GM13977 (cell line): ENCODE measurements at regions not wholly inside any gene's neighbourhood (a gene's known extent, or its start where the extent isn't known, plus 50 kb on each side); places are given as distances from the start of the nearest gene placed in this dataset.
"Not testable (repeated sequence)": the region's sequence is repeated elsewhere in the genome, so short reads cannot be mapped to it uniquely, and the experiment has no call there.

Source experiments
- DNase-seq: peaks from one replicate; pipeline ENCODE4 v3.0.0; 2012; ENCODE audit warnings: low spot score
- in situ Hi-C: fragments of 300-500 bp; cut with MboI; formaldehyde crosslinking; loops from one replicate; pipeline ENCODE4 v1.12.0; 2022; ENCODE audit warnings: low sequenced_read_pairs, low pct_unique_long_range_greater_than_20kb, mixed read lengths, inconsistent platforms; ENCODE audit not compliant: unreplicated experiment
- TF ChIP-seq, protein P1 (sequence below): IDR thresholded peaks from 2 replicates; pipeline ENCODE4 v1.5.1; 2012; ENCODE audit warnings: mild to moderate bottlenecking, control low read depth; ENCODE audit not compliant: insufficient read depth; ENCODE audit errors: extremely low read depth, missing control alignments

- TF ChIP-seq, protein P1, sequence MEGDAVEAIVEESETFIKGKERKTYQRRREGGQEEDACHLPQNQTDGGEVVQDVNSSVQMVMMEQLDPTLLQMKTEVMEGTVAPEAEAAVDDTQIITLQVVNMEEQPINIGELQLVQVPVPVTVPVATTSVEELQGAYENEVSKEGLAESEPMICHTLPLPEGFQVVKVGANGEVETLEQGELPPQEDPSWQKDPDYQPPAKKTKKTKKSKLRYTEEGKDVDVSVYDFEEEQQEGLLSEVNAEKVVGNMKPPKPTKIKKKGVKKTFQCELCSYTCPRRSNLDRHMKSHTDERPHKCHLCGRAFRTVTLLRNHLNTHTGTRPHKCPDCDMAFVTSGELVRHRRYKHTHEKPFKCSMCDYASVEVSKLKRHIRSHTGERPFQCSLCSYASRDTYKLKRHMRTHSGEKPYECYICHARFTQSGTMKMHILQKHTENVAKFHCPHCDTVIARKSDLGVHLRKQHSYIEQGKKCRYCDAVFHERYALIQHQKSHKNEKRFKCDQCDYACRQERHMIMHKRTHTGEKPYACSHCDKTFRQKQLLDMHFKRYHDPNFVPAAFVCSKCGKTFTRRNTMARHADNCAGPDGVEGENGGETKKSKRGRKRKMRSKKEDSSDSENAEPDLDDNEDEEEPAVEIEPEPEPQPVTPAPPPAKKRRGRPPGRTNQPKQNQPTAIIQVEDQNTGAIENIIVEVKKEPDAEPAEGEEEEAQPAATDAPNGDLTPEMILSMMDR = no peak
- in situ Hi-C loops = no loop called here
- no peak for DNase-seq
These were observed 68.2 kb upstream of the STC2 start for GRCh38 chr5:173396311-173396993.

- in situ Hi-C loops = no loop called here
- no peak for DNase-seq
- TF ChIP-seq, protein P1 = no peak
These were observed 67.7 kb upstream of the STC2 start for GRCh38 chr5:173395933-173396308.

DNA sequence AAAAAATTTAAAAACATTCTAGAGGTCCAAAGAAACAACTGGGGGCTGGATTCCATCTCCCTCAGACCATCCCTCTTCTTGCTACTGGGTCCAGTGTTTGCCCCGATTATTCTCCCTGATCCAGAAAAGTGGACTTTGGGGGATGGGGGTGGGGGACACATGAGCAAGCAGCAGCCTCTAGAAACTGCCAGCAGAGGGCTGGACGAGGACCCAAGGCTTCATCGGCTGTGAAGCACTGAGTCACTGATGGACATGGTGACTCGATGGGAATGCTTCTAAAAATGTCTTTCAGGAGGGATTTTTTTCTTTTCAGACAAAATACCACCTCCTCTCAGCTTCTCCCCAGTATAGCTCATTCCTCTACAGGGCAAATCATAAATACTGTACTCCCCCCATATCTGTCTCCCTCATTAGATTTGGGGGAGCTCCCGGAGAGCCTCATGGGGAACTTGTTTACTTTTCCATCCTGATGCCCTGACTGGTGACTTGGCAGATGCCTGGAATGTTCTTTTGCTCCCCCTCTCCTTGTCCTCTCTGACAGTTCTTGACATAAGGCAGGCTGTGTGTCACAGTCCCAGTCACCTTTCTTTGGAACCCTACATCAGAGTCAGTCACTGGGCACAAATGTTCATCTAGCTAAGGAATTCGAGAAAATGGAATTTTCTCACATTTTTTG, 67.2 kb upstream of the STC2 start:
- DNase-seq = no peak
- in situ Hi-C loops = no loop called here
- TF ChIP-seq, protein P1 = no peak

GRCh38 chr5:173394701-173395100, 66.5 kb upstream of the STC2 start:
- no peak for DNase-seq
- TF ChIP-seq, protein P1 = no peak
- in situ Hi-C loops = no loop called here

DNA sequence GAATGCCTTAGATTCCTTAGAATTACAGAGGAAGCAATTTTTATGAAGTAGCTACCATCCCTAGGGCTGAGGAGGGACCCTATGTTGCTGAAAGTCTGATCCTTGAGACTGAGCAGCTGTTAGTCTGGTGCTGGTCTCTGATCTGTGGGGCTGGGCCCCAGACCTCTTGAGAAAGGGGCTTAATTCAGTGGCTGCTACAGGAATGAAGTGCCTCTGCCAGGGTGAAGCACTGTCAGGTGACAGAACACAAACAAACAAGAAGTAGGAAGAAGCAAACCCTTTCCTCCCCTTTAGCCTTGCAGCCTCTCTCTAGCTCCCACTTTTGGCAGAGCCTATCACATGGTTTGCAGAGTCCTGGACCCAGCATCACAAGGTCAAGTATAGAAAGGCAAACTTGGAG, 64.0 kb upstream of the STC2 start:
- in situ Hi-C loops = no loop called here
- no peak for DNase-seq
- TF ChIP-seq, protein P1 = no peak

GRCh38 chr5:173391031-173391430, 62.8 kb upstream of the STC2 start:
- TF ChIP-seq, protein P1 = no peak
- no peak for DNase-seq
- in situ Hi-C loops = no loop called here

DNA sequence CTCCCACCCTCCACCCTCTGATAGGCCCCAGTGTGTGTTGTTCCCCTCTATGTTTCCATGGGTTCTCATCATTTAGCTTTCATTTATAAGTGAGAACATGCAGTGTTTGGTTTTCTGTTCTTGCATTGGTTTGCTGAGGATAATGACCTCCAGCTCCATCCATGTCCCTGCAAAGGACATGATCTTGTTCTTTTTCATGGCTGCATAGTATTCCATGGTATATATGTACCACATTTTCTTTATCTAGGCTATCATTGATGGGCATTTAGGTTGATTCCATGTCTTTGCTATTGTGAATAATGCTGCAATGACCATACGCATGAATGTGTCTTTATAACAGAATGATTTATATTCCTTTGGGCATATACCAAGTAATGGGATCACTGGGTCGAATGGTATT, 59.1 kb upstream of the STC2 start:
- not testable (repeated sequence) for DNase-seq

More for the DNA sequence above, 59.1 kb upstream of the STC2 start:
- in situ Hi-C loops = not testable (repeated sequence)
